ENCODE measurements at regions not wholly inside any gene's neighbourhood (a gene's known extent, or its start where the extent isn't known, plus 50 kb on each side); places are given as distances from the start of the nearest gene placed in this dataset.

- Histone ChIP-seq H3K4me3 (replicated peaks in 1 of 2; ENCODE audit: low read depth in 1 of 2, low read length in 2 of 2) (no peak overlapping the region), H3K36me3 (ENCODE audit: control insufficient read depth in 1 of 2, insufficient read depth in 2 of 2, low read length in 2 of 2) (no peaks in the 10 kb centered on the region), H3K9me3 (ENCODE audit: control insufficient read depth in 1 of 2, insufficient read depth in 1 of 2, low read depth in 1 of 2, low read length in 2 of 2) (no peaks in the 10 kb centered on the region), H3K4me2 (ENCODE audit: low read length) (no peak overlapping the region), H3K27ac (ENCODE audit: low read depth, low read length) (no peak overlapping the region), H3K9me2 (ENCODE audit: insufficient read depth) (no peaks in the 10 kb centered on the region), H3K79me2 (ENCODE audit: insufficient read depth, low read length) (no peaks in the 10 kb centered on the region), H3K27me3 (ENCODE audit: insufficient read depth, low read length) (no peaks in the 10 kb centered on the region), H2AFZ (ENCODE audit: low read depth, low read length, poor library complexity, severe bottlenecking) (peak overlapping the region; percentile 71), H3K4me1 (ENCODE audit: control insufficient read depth in 1 of 2, insufficient read depth in 2 of 2, low read length in 2 of 2) (no peaks in the 10 kb centered on the region), H3K9ac (ENCODE audit: low read length) (no peak overlapping the region), H4K20me1 (ENCODE audit: insufficient read depth) (no peaks in the 10 kb centered on the region)
- no peak for TF ChIP-seq POLR2A (IDR thresholded peaks at IDR 0.05; ENCODE audit: borderline replicate concordance, extremely low read depth, insufficient read depth, insufficient read length)
- no peak for TF ChIP-seq POLR2AphosphoS5 (IDR thresholded peaks at IDR 0.05; ENCODE audit: low read depth, low read length)
- TF ChIP-seq RAD21 (IDR thresholded peaks at IDR 0.05; ENCODE audit: low read depth), result no peak
- TF ChIP-seq EZH2phosphoT487 (IDR thresholded peaks at IDR 0.05; ENCODE audit: borderline replicate concordance), result no peak
- TF ChIP-seq ELF1 (IDR thresholded peaks at IDR 0.05; ENCODE audit: borderline replicate concordance, low read depth), result no peak
- no peak for TF ChIP-seq EGR1 (IDR thresholded peaks at IDR 0.05; ENCODE audit: low read depth)
- TF ChIP-seq SIN3A (IDR thresholded peaks at IDR 0.05; ENCODE audit: low read depth), result no peak
- no peak for TF ChIP-seq TCF7L2 (IDR thresholded peaks at IDR 0.05; ENCODE audit: borderline replicate concordance, extremely low read depth, insufficient read depth, insufficient read length)
- TF ChIP-seq CTCF (IDR thresholded peaks at IDR 0.05 in 2 of 3, conservative IDR thresholded peaks at IDR 0.05 in 1 of 3; ENCODE audit: borderline replicate concordance in 1 of 3, insufficient read depth in 1 of 3, low read depth in 2 of 3, low read length in 2 of 3), result no peak
- no peak for TF ChIP-seq CBX3 (IDR thresholded peaks at IDR 0.05; ENCODE audit: low read depth)
- no peak for TF ChIP-seq CEBPB (IDR thresholded peaks at IDR 0.05; ENCODE audit: low read depth)
- no peak for TF ChIP-seq ZNF274 (IDR thresholded peaks at IDR 0.05; ENCODE audit: low read depth, low read length)
- TF ChIP-seq, protein P1, sequence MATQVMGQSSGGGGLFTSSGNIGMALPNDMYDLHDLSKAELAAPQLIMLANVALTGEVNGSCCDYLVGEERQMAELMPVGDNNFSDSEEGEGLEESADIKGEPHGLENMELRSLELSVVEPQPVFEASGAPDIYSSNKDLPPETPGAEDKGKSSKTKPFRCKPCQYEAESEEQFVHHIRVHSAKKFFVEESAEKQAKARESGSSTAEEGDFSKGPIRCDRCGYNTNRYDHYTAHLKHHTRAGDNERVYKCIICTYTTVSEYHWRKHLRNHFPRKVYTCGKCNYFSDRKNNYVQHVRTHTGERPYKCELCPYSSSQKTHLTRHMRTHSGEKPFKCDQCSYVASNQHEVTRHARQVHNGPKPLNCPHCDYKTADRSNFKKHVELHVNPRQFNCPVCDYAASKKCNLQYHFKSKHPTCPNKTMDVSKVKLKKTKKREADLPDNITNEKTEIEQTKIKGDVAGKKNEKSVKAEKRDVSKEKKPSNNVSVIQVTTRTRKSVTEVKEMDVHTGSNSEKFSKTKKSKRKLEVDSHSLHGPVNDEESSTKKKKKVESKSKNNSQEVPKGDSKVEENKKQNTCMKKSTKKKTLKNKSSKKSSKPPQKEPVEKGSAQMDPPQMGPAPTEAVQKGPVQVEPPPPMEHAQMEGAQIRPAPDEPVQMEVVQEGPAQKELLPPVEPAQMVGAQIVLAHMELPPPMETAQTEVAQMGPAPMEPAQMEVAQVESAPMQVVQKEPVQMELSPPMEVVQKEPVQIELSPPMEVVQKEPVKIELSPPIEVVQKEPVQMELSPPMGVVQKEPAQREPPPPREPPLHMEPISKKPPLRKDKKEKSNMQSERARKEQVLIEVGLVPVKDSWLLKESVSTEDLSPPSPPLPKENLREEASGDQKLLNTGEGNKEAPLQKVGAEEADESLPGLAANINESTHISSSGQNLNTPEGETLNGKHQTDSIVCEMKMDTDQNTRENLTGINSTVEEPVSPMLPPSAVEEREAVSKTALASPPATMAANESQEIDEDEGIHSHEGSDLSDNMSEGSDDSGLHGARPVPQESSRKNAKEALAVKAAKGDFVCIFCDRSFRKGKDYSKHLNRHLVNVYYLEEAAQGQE (IDR thresholded peaks at IDR 0.05; ENCODE audit: low read depth), result no peak
- TF ChIP-seq, protein P2, sequence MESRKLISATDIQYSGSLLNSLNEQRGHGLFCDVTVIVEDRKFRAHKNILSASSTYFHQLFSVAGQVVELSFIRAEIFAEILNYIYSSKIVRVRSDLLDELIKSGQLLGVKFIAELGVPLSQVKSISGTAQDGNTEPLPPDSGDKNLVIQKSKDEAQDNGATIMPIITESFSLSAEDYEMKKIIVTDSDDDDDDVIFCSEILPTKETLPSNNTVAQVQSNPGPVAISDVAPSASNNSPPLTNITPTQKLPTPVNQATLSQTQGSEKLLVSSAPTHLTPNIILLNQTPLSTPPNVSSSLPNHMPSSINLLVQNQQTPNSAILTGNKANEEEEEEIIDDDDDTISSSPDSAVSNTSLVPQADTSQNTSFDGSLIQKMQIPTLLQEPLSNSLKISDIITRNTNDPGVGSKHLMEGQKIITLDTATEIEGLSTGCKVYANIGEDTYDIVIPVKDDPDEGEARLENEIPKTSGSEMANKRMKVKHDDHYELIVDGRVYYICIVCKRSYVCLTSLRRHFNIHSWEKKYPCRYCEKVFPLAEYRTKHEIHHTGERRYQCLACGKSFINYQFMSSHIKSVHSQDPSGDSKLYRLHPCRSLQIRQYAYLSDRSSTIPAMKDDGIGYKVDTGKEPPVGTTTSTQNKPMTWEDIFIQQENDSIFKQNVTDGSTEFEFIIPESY (IDR thresholded peaks at IDR 0.05; ENCODE audit: extremely low read depth, insufficient replicate concordance, low read length), result no peak
- no peak for TF ChIP-seq MAX (IDR thresholded peaks at IDR 0.05)
- TF ChIP-seq FOSL1 (IDR thresholded peaks at IDR 0.05; ENCODE audit: low read depth), result no peak
- no peak for TF ChIP-seq SRF (IDR thresholded peaks at IDR 0.05; ENCODE audit: low read depth)
- TF ChIP-seq ZFX (IDR thresholded peaks at IDR 0.05), result no peak
- POLR2A ChIA-PET, result no interaction called here
- no peak for DNase-seq (ENCODE audit: low read depth, low spot score)
- RAD21 ChIA-PET (ENCODE audit: low non-redundant PET in 1 of 2, low total read pairs in 2 of 2, uncharacterized antibody in 2 of 2, unreplicated experiment in 2 of 2), result no interaction called here
- BruUV-seq (replicated peaks), result no TSS peak
- ATAC-seq, result no peak
- CTCF ChIA-PET, result no interaction called here
- intact Hi-C loops (cut with micrococcal nuclease), result no loop called here
Observed at GRCh38 chr2:184190725-184191124, 407.6 kb upstream of the ZNF804A start.
